HepG2 (cell line): ENCODE measurements at regions not wholly inside any gene's neighbourhood (a gene's known extent, or its start where the extent isn't known, plus 50 kb on each side); places are given as distances from the start of the nearest gene placed in this dataset.

Experiments used
- SSRP1 ChIP-seq: IDR thresholded peaks from 2 replicates; pipeline ENCODE4 v1.6.1; 2016; ENCODE audit warnings: control low read depth
- XRCC5 ChIP-seq: fragments of 200-400 bp; formaldehyde crosslinking; optimal IDR thresholded peaks from 2 replicates; pipeline ENCODE3; 2017; ENCODE audit warnings: mild to moderate bottlenecking, low read length
- ZNF24 ChIP-seq: fragments of 450-650 bp; IDR thresholded peaks from 2 replicates; pipeline ENCODE4 v1.6.1; 2017; ENCODE audit warnings: antibody characterized with exemption, mild to moderate bottlenecking
- ZNF670 ChIP-seq: sonication (generic); formaldehyde crosslinking; IDR thresholded peaks from 2 replicates; pipeline ENCODE4 v1.8.0; 2022; ENCODE audit warnings: mild to moderate bottlenecking, missing genetic modification reagents, borderline replicate concordance
- TF ChIP-seq, protein P1 (sequence below), 2 experiments: IDR thresholded peaks; 2 replicates each; pipeline ENCODE4 v1.6.1; 2011 to 2012; ENCODE audit warnings: low read length in 2 of 2, borderline replicate concordance in 1 of 2, low read depth in 1 of 2, mild to moderate bottlenecking in 1 of 2, moderate library complexity in 1 of 2
- TF ChIP-seq, protein P2 (sequence below): sonication (generic); formaldehyde crosslinking; IDR thresholded peaks from 2 replicates; pipeline ENCODE4 v1.5.0; 2020; ENCODE audit warnings: missing genetic modification reagents
- TF ChIP-seq, protein P3 (sequence below): sonication (generic); formaldehyde crosslinking; IDR thresholded peaks from 2 replicates; pipeline ENCODE4 v1.4.0; 2020; ENCODE audit warnings: missing genetic modification reagents

DNA sequence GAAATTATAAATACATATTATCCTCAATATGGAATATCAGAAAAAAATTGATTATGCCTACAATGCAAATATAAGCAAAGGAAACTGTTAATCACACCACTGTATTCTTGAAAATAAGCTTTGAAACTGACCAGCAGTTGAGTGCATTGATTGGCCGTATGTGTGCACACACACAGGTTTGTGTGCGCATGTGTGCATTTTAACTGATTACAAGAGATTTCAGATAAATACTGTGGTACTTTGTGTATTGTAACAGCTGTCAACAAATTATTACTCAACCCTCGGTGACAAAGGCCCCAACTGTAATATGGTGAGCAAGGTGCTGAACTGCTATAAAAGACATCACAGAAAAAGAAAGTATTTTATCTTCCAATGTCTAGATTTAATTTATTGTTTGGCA, 1238.9 kb upstream of the ALCAM start:
- TF ChIP-seq ZNF24 (no peak), XRCC5 (no peak), ZNF670 (CRISPR knock-in tag) (no peak), SSRP1 (CRISPR knock-in tag) (no peak)
- TF ChIP-seq, protein P1, sequence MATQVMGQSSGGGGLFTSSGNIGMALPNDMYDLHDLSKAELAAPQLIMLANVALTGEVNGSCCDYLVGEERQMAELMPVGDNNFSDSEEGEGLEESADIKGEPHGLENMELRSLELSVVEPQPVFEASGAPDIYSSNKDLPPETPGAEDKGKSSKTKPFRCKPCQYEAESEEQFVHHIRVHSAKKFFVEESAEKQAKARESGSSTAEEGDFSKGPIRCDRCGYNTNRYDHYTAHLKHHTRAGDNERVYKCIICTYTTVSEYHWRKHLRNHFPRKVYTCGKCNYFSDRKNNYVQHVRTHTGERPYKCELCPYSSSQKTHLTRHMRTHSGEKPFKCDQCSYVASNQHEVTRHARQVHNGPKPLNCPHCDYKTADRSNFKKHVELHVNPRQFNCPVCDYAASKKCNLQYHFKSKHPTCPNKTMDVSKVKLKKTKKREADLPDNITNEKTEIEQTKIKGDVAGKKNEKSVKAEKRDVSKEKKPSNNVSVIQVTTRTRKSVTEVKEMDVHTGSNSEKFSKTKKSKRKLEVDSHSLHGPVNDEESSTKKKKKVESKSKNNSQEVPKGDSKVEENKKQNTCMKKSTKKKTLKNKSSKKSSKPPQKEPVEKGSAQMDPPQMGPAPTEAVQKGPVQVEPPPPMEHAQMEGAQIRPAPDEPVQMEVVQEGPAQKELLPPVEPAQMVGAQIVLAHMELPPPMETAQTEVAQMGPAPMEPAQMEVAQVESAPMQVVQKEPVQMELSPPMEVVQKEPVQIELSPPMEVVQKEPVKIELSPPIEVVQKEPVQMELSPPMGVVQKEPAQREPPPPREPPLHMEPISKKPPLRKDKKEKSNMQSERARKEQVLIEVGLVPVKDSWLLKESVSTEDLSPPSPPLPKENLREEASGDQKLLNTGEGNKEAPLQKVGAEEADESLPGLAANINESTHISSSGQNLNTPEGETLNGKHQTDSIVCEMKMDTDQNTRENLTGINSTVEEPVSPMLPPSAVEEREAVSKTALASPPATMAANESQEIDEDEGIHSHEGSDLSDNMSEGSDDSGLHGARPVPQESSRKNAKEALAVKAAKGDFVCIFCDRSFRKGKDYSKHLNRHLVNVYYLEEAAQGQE (IDR thresholded peaks at IDR 0.05; ENCODE audit: borderline replicate concordance in 1 of 2, low read depth in 1 of 2, low read length in 2 of 2) = no peak
- TF ChIP-seq, protein P2, sequence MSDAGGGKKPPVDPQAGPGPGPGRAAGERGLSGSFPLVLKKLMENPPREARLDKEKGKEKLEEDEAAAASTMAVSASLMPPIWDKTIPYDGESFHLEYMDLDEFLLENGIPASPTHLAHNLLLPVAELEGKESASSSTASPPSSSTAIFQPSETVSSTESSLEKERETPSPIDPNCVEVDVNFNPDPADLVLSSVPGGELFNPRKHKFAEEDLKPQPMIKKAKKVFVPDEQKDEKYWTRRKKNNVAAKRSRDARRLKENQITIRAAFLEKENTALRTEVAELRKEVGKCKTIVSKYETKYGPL (CRISPR knock-in tag) = no peak
- TF ChIP-seq, protein P3, sequence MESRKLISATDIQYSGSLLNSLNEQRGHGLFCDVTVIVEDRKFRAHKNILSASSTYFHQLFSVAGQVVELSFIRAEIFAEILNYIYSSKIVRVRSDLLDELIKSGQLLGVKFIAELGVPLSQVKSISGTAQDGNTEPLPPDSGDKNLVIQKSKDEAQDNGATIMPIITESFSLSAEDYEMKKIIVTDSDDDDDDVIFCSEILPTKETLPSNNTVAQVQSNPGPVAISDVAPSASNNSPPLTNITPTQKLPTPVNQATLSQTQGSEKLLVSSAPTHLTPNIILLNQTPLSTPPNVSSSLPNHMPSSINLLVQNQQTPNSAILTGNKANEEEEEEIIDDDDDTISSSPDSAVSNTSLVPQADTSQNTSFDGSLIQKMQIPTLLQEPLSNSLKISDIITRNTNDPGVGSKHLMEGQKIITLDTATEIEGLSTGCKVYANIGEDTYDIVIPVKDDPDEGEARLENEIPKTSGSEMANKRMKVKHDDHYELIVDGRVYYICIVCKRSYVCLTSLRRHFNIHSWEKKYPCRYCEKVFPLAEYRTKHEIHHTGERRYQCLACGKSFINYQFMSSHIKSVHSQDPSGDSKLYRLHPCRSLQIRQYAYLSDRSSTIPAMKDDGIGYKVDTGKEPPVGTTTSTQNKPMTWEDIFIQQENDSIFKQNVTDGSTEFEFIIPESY (CRISPR knock-in tag) = no peak
